Calu3 (cell line): ENCODE measurements at regions not wholly inside any gene's neighbourhood (a gene's known extent, or its start where the extent isn't known, plus 50 kb on each side); places are given as distances from the start of the nearest gene placed in this dataset.

ENCODE experiments used
- BruUV-seq: library from RNA; stranded (reverse); fragments of 400-500 nt; replicated peaks from 2 replicates; lab custom pipeline; 2021; lab: Mats Ljungman, UMichigan
- CTCF ChIA-PET: fragments of 300-600 bp; sonication (Branson Sonifier 250); formaldehyde crosslinking; loops from one replicate; lab custom pipeline; 2022; ENCODE audit warnings: antibody characterized with exemption; lab: Charles Lee
- DNase-seq: peaks from one replicate; pipeline ENCODE4 v3.0.0; 2022
- H3K27ac Mint-ChIP-seq: one replicate; pipeline ENCODE4 v1.8.0; 2022; ENCODE audit warnings: mixed read lengths; ENCODE audit not compliant: unreplicated experiment
- H3K27me3 Mint-ChIP-seq: one replicate; pipeline ENCODE4 v1.8.0; 2022; ENCODE audit warnings: mixed read lengths; ENCODE audit not compliant: unreplicated experiment
- H3K36me3 Mint-ChIP-seq: one replicate; pipeline ENCODE4 v1.8.0; 2022; ENCODE audit warnings: mild to moderate bottlenecking, moderate library complexity, mixed read lengths; ENCODE audit not compliant: insufficient read depth, unreplicated experiment
- H3K4me1 Mint-ChIP-seq: one replicate; pipeline ENCODE4 v1.8.0; 2022; ENCODE audit warnings: mild to moderate bottlenecking, low read depth, mixed read lengths; ENCODE audit not compliant: unreplicated experiment
- H3K4me3 Mint-ChIP-seq: one replicate; pipeline ENCODE4 v1.8.0; 2022; ENCODE audit warnings: mild to moderate bottlenecking, low read depth, moderate library complexity, mixed read lengths; ENCODE audit not compliant: unreplicated experiment
- H3K9me3 Mint-ChIP-seq: one replicate; pipeline ENCODE4 v1.8.0; 2022; ENCODE audit warnings: low read depth, mixed read lengths; ENCODE audit not compliant: unreplicated experiment
- CTCF ChIP-seq: fragments of 200-600 bp; IDR thresholded peaks from one replicate; pipeline ENCODE4 v1.8.0; 2022; ENCODE audit warnings: antibody characterized with exemption; ENCODE audit not compliant: unreplicated experiment
- intact Hi-C: fragments of 100-400 bp; cut with micrococcal nuclease; formaldehyde crosslinking; loops from one replicate; pipeline ENCODE4 v1.10.0; 2022; ENCODE audit not compliant: unreplicated experiment

- CTCF ChIA-PET, result no interaction called here
- DNase-seq, result no peak
- no peak for TF ChIP-seq CTCF
- no TSS peak for BruUV-seq
- intact Hi-C loops, result no loop called here
- H3K9me3 Mint-ChIP-seq, result peaks cover 12% of the 10 kb centered on the region
- H3K27ac Mint-ChIP-seq, result no peak overlapping the region
- H3K4me1 Mint-ChIP-seq, result no peaks in the 10 kb centered on the region
- no peak overlapping the region for H3K4me3 Mint-ChIP-seq
- no peaks in the 10 kb centered on the region for H3K27me3 Mint-ChIP-seq
- H3K36me3 Mint-ChIP-seq, result no peaks in the 10 kb centered on the region
Observed at GRCh38 chr4:30153427-30153826, 566.7 kb upstream of the PCDH7 start.

DNA sequence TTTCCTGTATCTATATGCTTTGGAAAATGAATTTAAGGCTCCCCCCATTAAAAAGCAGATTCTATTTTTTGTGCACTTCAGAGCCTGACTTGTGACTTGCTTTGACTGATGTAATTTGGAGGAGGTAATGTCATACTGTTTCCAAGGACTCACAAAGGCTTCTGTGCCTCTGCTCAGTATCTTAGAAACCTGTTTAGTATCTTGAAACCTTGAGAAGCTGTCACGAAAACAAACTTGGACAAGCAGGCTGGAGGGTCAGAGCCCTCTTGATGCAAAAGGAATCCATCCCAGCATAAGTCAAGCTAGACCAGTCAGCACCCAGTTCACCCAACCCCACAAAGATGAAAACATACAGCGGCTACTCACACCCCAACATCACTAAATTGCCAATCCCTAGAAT, 560.0 kb upstream of the PCDH7 start:
- intact Hi-C loops, result no loop called here
- DNase-seq, result no peak
- H3K27ac Mint-ChIP-seq, result no peak overlapping the region
- H3K36me3 Mint-ChIP-seq, result no peaks in the 10 kb centered on the region
- H3K27me3 Mint-ChIP-seq, result no peaks in the 10 kb centered on the region
- no peak for TF ChIP-seq CTCF
- CTCF ChIA-PET, result no interaction called here
- BruUV-seq, result no TSS peak
- no peaks in the 10 kb centered on the region for H3K4me1 Mint-ChIP-seq
- peaks cover 9% of the 10 kb centered on the region for H3K9me3 Mint-ChIP-seq
- no peak overlapping the region for H3K4me3 Mint-ChIP-seq

GRCh38 chr4:30172416-30172815, 547.8 kb upstream of the PCDH7 start:
- no peak for TF ChIP-seq CTCF
- BruUV-seq, result no TSS peak
- intact Hi-C loops, result no loop called here
- H3K36me3 Mint-ChIP-seq, result no peaks in the 10 kb centered on the region
- no peak for DNase-seq
- no peak overlapping the region for H3K4me3 Mint-ChIP-seq
- H3K27me3 Mint-ChIP-seq, result no peaks in the 10 kb centered on the region
- CTCF ChIA-PET, result no interaction called here
- H3K27ac Mint-ChIP-seq, result no peak overlapping the region
- peaks cover 11% of the 10 kb centered on the region for H3K9me3 Mint-ChIP-seq
- no peaks in the 10 kb centered on the region for H3K4me1 Mint-ChIP-seq

DNA sequence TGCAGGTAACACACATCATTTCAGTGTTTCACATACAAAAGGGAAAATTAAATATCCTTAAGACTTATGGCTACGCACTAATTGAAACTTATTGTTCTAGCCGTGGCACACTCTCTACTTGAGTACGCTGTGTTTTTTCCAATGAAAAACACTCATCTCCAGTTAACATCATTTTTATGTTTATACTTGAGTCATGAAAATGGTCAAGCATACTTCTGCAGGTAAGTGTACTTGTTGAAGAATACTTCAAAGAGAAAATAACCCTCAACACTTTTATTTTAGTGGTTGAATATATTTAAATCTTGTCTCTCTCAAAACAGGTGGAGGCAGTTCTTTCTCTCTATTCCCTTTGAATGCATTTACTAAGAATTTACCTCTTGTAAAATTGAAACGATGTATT, 538.7 kb upstream of the PCDH7 start:
- TF ChIP-seq CTCF, result no peak
- Mint-ChIP-seq H3K9me3 (no peaks in the 10 kb centered on the region), H3K27me3 (no peaks in the 10 kb centered on the region), H3K36me3 (no peaks in the 10 kb centered on the region), H3K4me3 (no peak overlapping the region), H3K27ac (no peak overlapping the region), H3K4me1 (no peaks in the 10 kb centered on the region)
- intact Hi-C loops, result no loop called here
- no peak for DNase-seq
- no TSS peak for BruUV-seq
- CTCF ChIA-PET, result no interaction called here

DNA sequence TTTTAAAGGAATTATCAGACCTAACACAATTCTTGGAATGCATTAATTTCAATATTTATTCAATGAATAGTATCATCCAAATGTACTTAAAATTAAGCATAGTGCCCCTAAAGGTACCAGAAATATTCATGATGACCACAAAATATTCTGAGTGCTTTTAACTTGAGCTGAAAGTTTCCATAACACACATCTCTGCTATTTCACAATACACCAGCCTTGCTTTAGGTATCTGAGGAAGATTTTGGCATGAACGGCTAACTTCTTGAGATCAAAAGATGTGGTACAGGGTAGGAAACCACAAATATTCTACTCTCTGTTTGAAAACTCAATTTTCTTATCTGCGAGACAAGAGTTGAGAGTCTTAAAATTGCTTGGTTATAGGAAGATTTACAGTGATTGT, 538.3 kb upstream of the PCDH7 start:
- DNase-seq, result no peak
- Mint-ChIP-seq H3K4me3 (no peak overlapping the region), H3K27me3 (no peaks in the 10 kb centered on the region), H3K27ac (no peak overlapping the region), H3K36me3 (no peaks in the 10 kb centered on the region), H3K9me3 (no peaks in the 10 kb centered on the region), H3K4me1 (no peaks in the 10 kb centered on the region)
- CTCF ChIA-PET, result no interaction called here
- BruUV-seq, result no TSS peak
- TF ChIP-seq CTCF, result no peak
- intact Hi-C loops, result no loop called here
